GM21367 (cell line): ENCODE measurements at regions not wholly inside any gene's neighbourhood (a gene's known extent, or its start where the extent isn't known, plus 50 kb on each side); places are given as distances from the start of the nearest gene placed in this dataset.

Source experiments
- ATAC-seq: cut with Tn5 transposase; IDR thresholded peaks from one replicate; pipeline ENCODE4 v1.9.1; 2021; ENCODE audit not compliant: unreplicated experiment

DNA sequence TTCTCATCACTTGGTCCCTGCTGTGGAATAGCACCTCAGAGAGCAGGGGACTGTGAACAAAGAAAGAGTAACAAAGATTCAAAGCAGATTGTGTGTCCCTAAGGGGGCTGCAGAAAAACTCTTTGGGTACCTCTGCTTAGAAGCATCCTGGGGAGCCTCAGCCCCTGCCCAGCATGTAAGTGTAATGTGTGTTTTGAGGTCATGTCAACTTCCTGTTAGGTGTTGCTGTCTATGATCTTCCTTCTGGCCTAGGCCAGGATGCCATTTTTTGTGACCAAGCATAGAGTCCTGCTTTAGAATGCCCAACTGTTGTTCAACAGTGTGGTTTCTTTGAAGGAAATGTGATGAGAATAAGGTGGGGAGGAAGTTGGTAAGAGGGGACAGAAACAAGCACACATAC lies 77.1 kb upstream of the BCL6 start:
- no peak for ATAC-seq

DNA sequence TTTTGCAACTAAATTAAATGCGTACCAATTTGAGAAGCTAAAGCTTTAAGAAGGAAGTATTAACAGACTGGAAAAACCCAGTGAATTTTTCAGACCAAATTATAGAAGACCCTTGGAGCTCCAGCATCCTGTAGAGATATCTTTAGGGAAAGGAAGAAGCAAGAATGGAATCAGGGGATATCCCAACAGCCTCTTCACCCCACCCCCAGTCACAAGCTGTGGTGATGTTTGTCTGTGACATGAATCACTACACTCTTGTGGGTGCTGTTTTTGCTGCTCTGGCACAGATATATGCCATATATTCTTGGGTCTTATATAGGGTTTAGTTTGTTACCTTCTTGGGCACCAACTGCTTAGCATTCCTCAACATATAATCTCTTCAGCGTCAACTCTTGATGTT lies 78.5 kb upstream of the BCL6 start:
- ATAC-seq: no peak

DNA sequence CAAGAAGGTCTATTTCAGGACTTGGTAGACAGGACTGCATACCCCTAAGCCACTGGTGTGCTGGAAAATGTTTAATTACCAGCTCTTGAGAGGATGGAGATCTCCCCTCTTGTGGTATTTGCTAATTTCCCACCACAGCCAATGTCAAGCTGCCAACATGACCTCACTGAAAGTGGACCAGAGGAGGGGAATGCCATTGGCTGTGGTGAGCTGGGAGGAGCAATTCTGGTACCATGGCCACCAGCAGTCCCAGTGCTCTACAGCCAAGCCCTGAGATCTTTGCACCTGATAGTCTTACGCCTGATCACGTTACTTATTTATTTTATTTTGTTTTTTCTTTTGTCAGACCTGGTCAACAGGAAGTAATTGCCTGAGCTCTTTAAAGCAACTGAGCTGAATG lies 82.5 kb upstream of the BCL6 start:
- no peak for ATAC-seq

DNA sequence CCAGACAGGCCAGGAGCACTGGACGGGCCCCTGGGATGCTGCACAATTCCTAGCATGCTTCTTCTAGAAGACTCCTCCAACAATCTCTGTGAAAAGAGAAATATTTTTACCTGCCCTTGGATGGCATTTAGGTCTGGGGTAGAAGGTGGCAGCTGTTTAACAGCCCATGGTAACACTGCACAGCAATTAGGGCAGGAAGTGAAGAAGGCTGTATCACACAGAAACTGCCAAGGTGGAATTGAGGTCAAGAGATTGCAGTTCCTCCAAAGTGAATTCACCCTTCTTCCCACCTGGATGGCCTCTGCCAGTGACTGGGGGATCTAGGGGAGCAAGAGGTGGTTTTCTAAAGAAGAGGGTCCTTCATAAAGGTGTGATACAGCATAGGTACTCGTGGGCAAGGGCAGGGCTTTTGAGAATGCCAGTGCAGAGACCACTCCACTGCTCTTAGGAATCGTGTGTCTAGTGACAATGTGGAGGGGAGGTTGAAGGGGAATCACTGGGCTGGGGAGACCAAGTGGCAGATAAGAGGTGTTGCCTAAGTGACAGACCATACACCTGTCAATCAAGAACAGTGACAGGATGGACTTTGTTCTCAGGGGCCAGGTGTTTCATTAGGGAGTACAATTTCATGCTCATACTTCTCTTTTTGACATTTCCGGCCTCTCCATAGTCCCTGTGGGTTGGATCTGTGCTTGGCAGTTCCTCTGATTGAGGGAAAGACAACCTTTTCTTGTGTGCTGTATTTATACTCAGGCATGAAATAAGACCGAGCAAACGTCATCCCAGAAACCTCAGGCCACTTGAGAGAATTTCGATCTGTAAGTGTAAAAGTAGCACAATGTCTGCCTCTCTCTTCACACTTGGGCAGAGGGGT lies 83.5 kb upstream of the BCL6 start:
- ATAC-seq: no peak

DNA sequence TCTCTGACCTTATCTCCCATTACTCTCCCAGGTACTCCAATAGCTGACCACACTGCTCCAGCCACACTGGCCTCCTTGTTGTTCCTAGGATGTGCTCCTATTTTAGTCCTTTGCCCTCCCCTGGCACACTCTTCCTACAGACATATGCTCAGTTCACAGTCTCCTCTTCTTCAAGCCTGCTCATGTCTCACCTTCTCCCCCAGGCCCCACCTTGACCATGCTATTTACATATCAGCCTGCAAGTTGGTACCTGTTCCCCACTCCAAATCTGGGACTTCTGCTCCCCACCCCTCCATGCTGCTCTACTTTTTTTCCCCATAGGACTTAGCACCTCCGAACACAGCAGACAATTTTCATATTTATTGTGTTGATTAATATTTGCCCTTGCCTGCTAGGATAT lies 84.9 kb upstream of the BCL6 start:
- ATAC-seq: no peak

DNA sequence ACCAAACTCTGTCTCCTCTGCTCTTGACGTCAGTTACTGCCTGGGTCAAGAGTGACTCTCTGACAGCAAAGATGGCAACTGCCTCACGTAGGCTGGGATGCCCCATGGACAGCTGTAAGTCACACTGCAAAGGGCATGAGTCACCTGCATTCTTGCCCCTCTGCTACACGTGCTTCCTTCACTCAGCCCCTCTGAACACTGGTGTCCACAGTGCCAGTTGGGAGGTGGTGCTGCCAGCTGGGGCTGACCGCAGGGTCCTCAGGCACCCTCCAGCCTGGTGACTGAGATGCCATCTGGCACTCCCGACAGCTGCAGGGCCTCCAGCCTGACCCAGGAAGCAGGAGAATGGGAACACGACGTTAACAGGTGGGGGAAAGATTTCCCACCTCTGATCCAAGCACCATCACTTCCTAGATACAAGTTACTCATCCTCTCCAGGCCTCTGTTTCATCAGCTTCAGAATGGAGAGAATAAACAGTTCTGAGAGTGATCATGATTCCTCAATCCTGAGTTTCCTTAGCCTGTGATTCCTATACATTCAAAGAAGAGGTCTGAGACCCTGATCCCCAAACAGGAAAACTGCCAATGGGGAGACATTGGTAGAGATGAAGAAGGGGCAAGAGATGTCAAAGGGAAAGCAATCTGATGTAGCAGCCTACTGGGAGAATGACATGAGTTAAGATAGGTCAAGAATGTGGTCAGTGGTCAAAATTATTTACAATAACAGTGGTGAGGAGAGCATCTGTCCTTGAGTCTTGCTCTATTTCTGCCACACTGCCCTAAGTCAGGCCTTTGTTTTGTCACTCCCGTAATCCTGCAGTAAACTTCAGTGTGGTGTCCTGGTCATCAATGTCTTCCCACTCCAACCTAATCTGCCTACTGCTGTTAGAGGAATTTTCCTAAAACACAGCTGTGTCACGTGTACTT lies 86.1 kb upstream of the BCL6 start:
- no peak for ATAC-seq

DNA sequence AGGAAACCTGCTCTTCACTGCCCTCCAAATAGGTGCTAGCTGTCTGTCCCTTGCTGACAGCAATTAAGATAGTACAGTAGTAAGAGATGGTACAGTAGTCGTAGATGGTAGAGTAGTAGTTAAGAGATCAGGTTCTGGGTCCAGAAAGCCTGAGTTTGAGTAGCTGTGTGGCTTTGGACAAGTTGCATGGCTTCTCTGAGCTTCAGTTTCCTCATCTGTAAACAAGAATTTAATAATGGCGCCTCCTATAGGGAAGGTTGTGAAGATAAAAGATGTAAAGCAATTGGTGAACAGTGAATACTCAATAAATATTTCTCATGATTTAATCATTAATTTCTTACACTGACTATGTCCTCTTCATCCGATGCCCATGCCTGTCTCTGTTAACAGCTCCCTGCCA lies 86.9 kb upstream of the BCL6 start:
- no peak for ATAC-seq

DNA sequence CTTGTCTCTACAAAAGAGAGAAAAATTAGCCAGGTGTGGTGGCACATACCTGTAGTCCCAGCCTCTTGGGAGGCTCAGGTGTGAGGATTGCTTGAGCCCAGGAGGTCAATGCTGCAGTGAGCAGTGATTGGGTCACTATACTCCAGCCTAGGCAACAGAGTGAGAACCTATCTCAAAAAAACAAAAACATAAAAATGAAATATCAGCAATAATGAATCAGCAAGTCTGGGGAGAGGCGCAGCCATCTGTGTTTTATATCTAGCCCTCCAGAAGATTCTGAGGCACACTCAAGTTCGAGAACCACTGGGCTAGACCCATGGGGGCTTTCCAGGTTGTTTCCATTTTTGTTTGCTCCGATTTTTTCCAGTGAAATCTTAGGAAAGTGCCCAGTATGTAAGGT lies 88.1 kb upstream of the BCL6 start:
- no peak for ATAC-seq

DNA sequence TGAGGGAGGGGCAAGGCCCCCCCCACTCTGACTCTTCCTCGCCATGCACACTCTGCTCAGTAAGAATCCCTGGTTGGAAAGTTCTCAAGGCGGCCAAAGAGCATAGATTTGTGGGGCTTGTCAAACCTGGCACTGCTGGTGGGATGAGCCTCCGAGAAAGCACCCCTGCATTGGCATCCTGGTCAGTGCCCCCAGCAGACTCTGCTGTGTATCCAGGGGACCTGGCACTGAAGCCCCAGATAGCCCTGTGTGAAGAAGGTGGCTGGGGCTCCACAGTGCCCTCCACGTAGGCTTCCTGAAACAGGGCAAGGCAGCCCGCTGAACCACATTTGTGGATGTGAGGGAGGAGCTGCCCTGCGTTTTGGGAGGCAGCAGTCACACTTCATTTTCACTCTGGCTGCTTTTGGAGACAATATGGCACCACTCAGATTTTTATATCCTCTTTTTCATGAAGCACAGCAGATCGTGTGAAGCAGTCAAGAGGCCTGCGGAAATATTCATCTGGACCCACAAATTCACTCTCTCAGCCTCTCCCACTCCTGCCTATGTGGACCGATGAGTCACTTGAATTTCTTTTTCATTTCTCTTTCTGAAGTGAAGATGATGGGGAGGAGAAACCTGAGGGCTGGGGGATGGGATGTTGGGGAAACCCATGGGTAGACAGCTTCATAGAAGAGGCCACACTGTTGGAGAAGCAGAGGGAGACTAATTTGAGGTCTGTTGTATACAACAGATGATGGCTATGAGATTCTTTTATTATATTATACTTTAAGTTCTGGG lies 88.7 kb upstream of the BCL6 start:
- no peak for ATAC-seq

DNA sequence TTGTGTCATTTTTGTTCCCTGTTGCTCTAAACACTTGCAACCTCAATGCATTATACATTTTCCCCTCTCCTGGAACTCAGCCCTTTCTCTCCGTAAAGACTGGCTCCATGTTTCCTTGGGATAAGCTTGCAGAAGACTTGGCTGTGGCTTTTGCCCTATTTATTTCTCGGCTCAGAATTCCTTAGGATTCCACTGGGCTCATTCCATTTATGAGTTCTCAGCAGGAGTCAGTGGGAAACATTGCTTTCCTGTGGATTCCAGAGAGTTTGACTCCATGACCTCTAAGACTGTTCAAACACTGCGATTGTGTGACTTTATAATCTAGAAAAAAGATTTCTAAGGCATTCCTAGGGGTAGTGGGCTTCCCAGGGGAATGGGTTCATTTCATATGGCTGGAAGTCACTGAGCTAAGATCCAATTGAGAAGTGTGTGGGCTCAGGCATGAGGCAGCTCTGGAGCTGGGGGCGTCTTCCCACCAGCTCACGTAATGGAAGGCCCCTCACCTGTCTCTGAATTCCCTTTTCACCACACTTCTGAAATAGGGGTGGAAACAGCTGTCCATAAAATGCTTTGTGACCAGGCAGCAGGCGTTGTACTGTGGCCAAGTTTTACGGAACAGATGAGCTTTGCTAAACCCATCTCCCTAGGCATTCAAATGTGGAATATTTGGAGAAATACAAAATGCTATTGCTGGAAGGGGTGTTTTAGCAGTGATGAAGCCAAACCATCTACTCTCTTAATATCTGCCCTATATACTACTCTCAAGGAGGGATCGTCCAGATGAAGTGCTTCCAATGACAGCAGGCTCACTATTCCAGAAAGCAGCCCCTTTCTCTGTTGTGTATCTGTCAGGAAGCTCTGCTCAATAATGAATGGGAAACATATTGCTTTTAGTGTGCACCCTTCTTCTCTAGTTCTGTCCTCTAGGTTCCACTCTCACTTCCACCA lies 91.8 kb upstream of the BCL6 start:
- ATAC-seq: no peak

DNA sequence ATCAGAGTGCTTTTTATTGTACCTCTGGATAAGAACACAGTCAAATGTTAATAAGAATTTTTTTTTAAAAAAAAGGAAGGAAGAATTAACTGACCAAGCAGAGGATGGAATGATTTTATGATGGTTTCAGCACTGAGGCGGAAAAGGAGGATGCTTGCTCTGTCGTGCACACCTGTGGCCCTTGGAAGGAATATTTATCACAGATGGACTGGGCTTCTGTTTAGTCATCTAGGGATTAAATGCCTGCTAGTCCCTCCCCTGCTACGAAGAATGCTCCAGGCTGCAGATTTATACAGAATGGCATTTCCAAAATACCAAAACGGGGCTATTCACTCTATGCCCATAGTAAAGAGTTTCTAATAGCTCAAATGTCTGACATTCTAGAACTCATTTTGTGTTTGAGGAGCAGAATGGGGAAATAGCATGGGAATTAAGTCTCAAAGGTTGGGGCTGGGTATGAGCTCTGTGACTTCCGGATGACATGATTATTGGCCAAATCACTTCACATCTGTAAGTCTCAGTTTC lies 92.8 kb upstream of the BCL6 start:
- no peak for ATAC-seq

DNA sequence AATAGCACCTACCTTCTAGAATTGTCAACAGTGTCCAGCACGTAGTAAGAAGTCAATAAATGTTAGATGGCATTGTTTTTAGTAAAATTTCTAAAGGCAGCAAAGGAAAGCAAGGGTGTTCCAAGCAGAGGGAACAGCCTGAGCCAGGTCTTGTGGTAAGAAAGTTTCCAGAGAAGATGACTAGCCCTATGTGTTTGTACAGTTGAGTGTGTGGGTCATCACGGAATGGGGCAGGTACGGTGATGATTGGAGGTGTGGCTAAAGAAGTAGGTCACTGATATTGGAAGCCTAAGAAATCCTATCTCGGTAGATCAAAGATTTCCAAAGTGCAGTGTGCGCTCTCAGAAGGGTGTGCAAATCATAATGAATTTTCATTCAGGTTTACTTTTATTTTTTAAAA lies 94.2 kb upstream of the BCL6 start:
- ATAC-seq: no peak

DNA sequence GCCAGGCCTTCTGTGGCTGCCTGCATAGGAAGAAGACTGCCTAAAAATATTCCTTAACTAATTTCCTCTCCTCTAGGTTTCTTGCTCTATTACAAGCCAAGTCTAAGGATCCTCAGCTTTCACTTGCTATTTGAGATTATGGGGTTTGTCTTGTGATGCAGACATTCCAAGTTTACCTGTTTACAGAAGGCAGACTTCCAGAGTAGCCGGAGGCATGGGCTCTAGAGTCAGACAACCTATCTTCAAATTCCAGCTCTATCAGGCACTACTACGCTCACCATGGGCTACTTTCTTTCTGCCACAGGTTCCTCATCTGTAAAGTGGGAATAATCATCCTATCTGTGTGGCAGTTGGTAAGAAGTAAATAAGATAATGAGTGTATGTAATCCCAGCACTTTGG lies 95.6 kb upstream of the BCL6 start:
- no peak for ATAC-seq

DNA sequence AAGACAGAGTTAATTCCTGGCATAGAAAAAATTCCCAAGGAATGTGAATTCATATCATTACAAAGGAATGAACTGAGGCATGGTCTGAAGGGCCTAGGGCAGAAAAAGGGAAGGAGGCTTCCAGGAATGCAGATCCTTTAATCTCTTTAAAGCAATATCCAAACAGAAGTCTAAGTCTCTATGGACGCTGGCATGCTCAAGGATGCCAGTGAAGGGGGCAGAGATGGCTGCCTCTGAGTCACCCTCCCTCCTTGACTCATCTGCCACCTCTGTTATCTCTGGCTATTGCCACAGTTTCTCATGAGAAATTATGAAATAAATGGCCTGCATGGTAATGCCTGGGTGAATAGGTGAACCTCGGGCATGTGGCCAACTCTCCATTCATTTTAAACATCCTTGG lies 96.3 kb upstream of the BCL6 start:
- ATAC-seq: no peak

DNA sequence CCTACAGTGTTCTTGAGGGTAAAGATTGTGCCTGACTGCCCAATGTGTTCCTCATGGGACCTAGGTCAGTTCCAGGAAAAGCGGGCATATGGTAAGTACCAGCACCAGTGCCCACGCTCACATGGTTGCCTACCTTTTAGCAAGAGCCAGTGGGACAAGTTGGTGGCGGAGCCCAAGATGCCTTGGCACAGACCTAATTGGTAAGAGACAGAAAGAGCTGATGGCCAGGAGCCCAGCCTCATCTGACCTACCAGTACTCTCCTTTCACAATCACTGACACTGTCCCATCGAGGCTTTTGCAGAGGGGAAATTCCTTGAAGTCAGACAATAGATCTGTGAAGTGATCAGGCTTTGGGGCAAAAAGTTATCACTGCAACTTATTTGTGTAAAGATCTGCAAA lies 98.4 kb upstream of the BCL6 start:
- ATAC-seq: no peak

DNA sequence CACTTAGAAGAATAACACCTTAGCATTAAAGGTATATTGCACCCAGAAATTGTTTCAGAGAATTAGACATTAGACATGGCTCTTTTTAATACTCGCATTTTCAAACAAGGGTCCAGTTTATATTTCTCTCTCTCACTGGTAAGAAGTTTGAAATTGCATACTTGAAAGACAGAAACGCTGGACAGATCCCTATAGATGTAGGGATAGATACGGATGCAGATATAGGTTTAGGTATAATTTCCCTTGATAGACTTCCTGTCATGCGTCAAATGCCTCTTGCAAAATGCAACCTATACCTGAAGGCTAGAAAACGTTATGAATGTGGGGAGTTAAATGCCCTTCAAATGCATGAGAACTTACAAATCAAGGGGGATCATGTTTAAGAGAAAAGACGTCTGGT lies 99.4 kb upstream of the BCL6 start:
- no peak for ATAC-seq

DNA sequence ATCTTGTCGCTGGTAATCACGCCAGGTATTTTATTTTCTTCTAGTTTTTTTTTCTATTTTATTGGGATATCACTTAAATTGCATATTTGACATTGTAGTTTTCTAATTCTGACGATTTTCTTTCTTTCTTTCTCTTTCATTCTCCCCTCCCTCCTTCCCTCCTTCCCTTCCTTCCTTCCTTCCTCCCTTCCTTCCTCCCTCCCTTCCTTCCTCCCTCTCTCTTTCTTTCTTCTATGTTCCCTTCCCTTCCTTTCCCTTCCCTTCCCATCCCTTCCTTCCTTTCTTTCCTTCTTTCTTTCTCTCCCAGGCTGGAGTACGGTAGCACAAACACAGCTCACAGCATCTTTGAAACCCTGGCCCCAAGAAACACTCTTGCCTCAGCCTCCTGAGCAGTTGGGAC lies 100.6 kb upstream of the BCL6 start:
- ATAC-seq: no peak

DNA sequence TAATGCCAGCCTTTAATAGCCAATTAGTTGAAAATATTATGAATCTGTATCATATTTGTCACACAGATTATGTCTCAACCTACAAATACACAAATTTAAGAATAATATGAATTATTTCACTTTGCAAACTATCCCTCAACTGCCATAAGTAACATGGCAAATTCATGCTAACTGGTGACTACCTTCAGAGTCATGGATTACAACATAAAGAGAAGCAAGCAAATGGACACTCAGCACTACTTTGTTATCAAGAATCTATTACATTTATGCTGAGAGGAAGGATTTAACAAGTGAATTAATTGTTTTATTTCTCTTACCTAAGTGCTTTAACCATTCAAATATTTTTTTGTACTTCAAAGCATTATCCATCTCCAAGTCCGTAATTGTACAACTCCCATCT lies 103.1 kb upstream of the BCL6 start:
- ATAC-seq: no peak

DNA sequence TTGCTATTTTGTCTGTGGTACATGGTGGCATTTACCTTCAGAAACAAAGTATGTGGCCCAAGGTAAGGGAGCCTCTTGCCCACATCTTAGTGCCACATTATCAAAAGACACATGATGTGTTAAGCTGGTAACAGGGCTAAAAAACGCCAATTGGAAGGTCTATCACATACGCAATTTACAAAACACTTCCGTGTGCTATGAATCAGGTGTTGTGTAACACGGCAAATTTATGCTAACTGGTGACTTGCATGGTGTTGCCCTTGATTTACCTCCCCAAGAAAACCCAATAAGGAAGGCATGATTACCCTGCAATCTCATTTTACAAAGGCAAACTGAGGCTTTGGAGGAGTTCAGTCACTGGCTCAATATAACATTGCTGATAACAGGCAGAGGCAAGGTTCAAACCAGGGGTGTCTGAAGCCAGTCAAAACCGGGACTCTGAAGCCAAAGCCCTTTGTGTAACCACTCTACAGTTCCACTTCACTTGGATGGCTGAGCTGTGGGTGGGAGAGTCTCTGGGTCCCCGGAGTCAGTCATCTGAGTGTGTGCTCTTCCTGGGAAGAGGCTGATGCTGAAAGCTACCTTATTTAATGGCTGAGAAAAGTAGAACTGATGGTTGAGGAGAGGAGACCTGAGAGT lies 103.9 kb upstream of the BCL6 start:
- no peak for ATAC-seq
